Stimulated activated naive CD8-positive, alpha-beta T cell treated with anti-CD3 and anti-CD28 coated beads, Interleukin-15, Interleukin-2, amounts not matched to agents 100 U/mL and 50 U/mL, for 24 hours (primary cell): ENCODE measurements at regions not wholly inside any gene's neighbourhood (a gene's known extent, or its start where the extent isn't known, plus 50 kb on each side); places are given as distances from the start of the nearest gene placed in this dataset.
"Not testable (repeated sequence)": the region's sequence is repeated elsewhere in the genome, so short reads cannot be mapped to it uniquely, and the experiment has no call there.

Source experiments
- ATAC-seq: fragments of 150-1000 bp; cut with Tn5 transposase; one replicate; pipeline ENCODE4 v1.10.0; 2021
- DNase-seq: peaks from one replicate; pipeline ENCODE4 v3.0.0; 2021

- DNase-seq, ATAC-seq: not testable (repeated sequence)
Measured at GRCh38 chr6:4725136-4725760, 51.0 kb upstream of the CDYL start.

- not testable (repeated sequence) for DNase-seq, ATAC-seq
Measured at GRCh38 chr6:4724727-4725126, 51.5 kb upstream of the CDYL start.

DNA sequence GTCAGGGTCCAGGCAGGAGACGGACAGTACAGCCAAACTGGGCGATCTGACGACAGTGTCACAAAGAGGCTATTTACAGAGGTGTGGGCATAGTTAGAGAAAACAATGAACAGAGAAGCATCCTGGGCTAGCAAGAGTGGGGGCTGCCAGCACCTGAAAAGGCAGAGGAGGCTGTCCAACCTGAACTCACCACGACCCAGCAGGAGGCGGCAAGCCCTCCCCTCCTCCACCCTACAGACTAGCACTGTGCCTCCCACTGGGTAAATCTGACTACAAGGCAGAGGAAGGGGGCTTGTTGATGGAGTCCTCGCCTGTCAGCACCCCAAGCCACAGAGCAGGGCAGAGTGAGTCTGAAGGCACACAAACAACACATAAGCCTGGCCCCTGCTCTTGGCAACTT lies 52.8 kb upstream of the CDYL start:
- ATAC-seq (no peak), DNase-seq (no peak)

DNA sequence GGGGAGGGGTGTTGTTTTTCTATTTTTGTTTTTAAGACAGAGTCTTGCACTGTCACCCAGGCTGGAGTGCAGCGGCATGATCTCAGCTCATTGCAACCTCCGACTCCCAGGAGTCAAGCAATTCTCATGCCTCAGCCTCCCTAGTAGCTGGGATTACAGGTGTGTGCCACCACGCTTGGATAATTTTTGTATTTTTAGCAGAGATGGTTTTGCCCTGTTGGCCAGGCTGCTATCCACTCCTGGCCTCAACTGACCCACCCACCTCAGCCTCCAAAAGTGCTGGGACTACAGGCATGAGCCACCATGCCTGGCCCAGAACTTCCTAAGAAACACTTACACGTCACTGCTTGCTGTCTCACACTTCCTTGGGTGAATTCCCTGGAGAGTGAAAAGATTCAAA lies 54.8 kb upstream of the CDYL start:
- ATAC-seq, DNase-seq: not testable (repeated sequence)

DNA sequence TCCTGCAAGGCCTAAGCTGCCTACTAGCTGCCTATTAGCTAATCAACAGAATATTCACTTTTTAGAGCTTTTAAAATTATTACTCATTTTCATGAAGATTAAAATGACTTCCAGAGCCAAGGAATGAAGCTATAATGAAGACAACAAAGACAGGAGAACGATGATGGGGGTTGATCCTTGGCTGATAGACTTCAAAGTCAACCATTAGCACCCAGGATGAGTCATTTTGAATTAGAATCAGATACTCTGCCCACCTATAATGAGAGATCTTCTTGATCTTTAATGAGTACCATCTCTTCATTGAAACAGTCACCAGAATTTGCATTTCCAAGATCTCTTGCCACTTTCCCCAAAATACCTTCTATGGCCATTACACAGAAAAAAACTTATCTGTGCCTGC lies 56.7 kb upstream of the CDYL start:
- no peak for DNase-seq
- ATAC-seq: no peak

- DNase-seq (no peak), ATAC-seq (no peak)
Measured at GRCh38 chr6:4717856-4718255, 58.3 kb upstream of the CDYL start.

- no peak for ATAC-seq
- DNase-seq: no peak
Measured at GRCh38 chr6:4717124-4717523, 59.1 kb upstream of the CDYL start.

GRCh38 chr6:4714961-4715501 lies 61.2 kb upstream of the CDYL start:
- ATAC-seq: no peak
- DNase-seq: no peak

GRCh38 chr6:4712291-4712690 lies 63.9 kb upstream of the CDYL start:
- DNase-seq (no peak), ATAC-seq (no peak)

- DNase-seq (no peak), ATAC-seq (no peak)
Measured at GRCh38 chr6:4707011-4707410, 69.2 kb upstream of the CDYL start.

DNA sequence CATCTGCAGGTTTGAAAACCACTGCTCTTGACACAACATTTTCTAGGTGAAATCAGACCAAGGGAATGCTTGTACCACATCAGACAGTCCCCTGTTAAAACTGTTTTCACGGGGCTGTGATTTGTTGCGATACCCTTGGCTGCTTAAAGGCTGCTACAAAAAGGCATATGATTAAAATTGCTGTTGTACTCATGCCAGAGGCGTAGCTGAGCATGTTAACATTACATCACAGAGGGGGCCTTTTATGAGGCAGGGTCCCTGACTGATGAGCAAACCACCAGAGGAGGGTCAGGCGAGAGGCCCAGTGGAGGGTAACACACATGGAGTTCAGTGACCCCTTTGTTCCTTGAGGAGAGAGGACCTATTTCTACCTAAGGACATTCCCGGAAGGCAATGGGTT lies 70.4 kb upstream of the CDYL start:
- no peak for DNase-seq
- ATAC-seq: no peak

GRCh38 chr6:4703382-4703781 lies 72.8 kb upstream of the CDYL start:
- ATAC-seq (no peak), DNase-seq (no peak)

- no peak for DNase-seq
- ATAC-seq: no peak
Measured at GRCh38 chr6:4698901-4699659, 77.1 kb upstream of the CDYL start.

- ATAC-seq: no peak
- DNase-seq: no peak
Measured at GRCh38 chr6:4693173-4693970, 82.8 kb upstream of the CDYL start.

GRCh38 chr6:4692664-4693063 lies 83.5 kb upstream of the CDYL start:
- ATAC-seq (no peak), DNase-seq (no peak)

- ATAC-seq (no peak), DNase-seq (no peak)
Measured at GRCh38 chr6:4687989-4688947, 87.9 kb upstream of the CDYL start.

DNA sequence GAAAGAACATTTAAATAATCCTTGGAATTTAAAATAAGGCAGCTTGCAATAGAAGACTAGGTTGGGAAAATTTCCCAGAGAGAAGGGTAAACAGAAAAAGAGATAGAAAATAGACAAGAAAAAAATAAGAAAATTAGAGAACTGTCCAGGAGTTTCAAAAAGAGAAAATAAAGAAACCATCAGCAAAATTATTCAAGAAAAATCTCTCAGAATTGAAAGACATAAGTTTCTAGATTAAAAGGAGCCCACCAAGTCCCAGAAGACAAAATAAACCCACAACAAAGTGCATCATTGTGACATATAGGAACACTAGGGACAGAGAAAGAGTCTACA lies 88.6 kb upstream of the CDYL start:
- DNase-seq: no peak
- no peak for ATAC-seq

- no peak for DNase-seq
- no peak for ATAC-seq
Measured at GRCh38 chr6:4682431-4683097, 93.6 kb upstream of the CDYL start.

GRCh38 chr6:4678506-4679300 lies 97.5 kb upstream of the CDYL start:
- DNase-seq (no peak), ATAC-seq (no peak)

- ATAC-seq (no peak), DNase-seq (no peak)
Measured at GRCh38 chr6:4677751-4678065, 98.5 kb upstream of the CDYL start.
